Islet of Langerhans (tissue), 1 donor: ENCODE measurements at regions not wholly inside any gene's neighbourhood (a gene's known extent, or its start where the extent isn't known, plus 50 kb on each side); places are given as distances from the start of the nearest gene placed in this dataset.
"Not testable (repeated sequence)": the region's sequence is repeated elsewhere in the genome, so short reads cannot be mapped to it uniquely, and the experiment has no call there.

Experiments used
- FAIRE-seq: peaks from one replicate; lab custom pipeline; 2011; peaks lifted over from hg19 to GRCh38; lab: Jason Lieb, UNC

- FAIRE-seq, result no peak
Measured at GRCh38 chr1:238345837-238346236, 455.1 kb upstream of the ZP4 start.

DNA sequence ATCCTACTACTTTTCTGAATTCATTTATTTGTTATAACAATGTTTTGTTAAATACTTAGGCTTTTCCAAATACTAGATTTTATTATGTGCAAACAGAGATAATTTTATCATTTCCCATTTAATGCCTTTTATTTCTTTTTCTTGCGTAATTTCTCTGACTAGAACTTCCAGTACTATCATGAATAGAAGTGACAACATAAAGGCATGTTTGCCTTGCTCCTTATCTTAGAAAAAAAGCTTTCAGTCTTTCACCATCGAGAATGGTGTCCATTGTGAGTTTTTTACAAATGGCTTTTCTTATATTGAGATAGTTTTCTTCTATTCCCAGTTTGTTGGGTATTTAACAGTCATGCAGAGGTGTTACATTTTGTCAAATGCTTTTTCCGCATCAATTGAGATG, 453.1 kb upstream of the ZP4 start:
- FAIRE-seq, result peak; percentile 24

- no peak for FAIRE-seq
Measured at GRCh38 chr1:238341395-238341794, 450.7 kb upstream of the ZP4 start.

DNA sequence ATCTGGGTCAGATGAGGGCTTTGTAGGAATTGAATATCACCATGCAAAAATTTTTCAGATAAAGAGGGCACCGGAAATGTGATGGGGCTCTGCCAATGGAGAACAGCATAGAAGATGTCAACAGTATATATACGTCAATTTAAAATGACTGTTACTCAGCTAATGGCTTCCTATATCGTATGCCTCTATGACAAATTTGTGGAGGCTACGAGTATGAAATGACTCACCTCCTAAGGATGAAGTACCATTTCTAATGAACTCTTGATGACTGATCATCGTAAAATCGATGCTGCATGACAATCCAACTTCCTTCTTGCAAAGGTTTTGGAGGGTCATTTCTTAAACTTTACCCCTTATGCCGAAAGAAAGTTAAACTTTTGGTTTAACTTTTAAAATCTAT, 450.3 kb upstream of the ZP4 start:
- FAIRE-seq, result no peak

DNA sequence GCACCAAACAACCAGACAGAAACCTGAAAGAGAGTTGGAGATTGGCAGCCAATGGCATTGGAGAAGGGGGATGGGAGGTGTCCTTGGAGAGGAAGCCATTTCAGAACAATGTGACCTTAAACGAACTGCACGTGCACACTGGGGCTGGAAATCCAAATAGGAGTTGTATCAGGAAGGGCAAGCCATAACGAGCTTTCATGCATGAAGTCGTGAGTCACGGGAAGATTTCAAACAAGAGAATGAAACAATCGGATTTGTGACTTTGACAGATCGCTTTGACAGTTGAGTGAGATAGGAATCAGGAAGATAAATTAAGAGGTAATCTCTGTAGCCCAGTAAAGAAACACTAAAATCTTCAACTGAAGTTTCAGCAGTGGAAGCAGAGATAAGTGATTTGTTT, 445.8 kb upstream of the ZP4 start:
- FAIRE-seq, result no peak

GRCh38 chr1:238334170-238334569, 443.4 kb upstream of the ZP4 start:
- no peak for FAIRE-seq

DNA sequence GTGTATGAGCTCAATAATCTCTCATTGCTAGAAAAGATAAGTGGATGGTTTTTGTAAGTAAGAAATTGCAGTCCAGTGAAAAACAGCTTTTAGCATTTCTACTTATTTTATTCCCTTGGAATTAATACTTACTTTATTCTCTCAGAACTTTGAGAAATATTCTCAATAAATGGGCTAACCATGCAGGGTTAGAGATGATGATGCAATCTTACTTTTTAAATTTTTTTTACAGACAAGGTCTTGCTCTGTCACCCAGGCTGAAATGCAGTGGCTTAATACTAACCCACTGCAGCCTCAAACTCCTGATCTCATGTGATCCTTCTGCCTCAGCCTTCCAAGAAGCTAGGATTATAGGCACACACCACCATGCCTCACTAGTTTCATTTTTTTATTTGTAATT, 440.8 kb upstream of the ZP4 start:
- FAIRE-seq, result no peak

DNA sequence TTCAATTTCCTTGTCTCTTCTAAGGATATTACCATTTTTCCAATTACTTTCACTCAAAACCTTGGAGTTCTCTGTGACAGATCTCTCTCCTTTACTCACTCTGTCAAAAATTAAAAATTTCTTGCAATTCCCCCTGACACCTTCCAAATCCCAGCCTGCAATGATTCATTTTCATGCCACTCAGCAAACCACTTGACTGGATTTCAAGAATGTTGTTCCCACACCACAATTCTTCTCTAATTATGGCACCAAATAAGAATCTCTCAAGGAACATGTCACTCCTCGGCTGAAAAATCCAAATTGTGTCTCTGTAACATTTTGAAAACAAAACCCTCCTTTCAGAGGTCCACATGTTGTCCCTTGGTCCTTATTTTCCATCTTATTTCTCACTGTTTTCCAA, 438.9 kb upstream of the ZP4 start:
- FAIRE-seq, result no peak

DNA sequence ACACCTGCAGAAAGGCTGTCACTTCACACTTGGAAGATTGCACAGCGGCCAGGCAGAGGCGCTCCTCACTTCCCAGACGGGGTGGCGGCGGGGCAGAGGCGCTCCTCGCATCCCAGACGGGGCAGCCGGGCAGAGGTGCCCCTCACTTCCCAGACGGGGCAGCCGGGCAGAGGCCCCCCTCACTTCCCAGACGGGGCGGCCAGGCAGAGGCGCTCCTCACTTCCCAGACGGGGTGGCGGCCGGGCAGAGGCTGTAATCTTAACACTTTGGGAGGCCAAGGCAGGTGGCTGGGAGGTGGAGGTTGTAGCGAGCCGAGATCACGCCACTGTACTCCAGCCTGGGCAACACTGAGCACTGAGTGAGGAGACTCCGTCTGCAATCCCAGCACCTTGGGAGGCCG, 436.3 kb upstream of the ZP4 start:
- FAIRE-seq, result not testable (repeated sequence)

DNA sequence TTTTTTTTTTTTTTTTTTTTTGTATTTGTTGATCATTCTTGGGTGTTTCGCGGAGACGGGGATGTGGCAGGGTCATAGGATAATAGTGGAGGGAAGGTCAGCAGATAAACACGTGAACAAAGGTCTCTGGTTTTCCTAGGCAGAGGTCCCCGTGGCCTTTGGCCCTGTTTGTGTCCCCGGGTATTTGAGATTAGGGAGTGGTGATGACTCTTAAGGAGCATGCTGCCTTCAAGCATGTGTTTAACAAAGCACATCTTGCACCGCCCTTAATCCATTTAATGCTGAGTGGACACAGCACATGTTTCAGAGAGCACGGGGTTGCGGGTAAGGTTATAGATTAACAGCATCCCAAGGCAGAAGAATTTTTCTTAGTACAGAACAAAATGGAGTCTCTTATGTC, 435.8 kb upstream of the ZP4 start:
- FAIRE-seq, result not testable (repeated sequence)

GRCh38 chr1:238324211-238324864, 433.6 kb upstream of the ZP4 start:
- FAIRE-seq, result no peak

DNA sequence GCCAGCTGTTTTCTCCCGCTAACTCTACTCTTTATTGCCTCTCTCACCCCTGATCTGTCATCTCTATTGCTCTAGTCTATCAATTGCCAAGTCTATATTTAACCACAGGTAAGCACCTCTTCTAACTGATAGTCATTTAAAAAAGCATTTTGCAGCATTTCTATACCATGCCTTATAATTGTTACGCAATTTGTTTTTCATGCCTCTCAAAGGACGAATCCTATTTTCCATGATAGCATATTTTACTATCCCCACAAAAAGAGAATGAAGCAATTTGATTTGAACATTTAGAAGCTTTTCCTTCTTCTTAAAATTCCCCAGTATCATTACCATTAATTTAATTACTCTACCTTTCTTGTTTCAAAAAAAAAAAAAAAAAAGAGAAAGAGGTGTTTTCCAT, 432.8 kb upstream of the ZP4 start:
- no peak for FAIRE-seq

- no peak for FAIRE-seq
Measured at GRCh38 chr1:238319957-238320356, 429.2 kb upstream of the ZP4 start.

GRCh38 chr1:238318294-238319110, 427.8 kb upstream of the ZP4 start:
- FAIRE-seq, result no peak

GRCh38 chr1:238312969-238313368, 422.2 kb upstream of the ZP4 start:
- no peak for FAIRE-seq

DNA sequence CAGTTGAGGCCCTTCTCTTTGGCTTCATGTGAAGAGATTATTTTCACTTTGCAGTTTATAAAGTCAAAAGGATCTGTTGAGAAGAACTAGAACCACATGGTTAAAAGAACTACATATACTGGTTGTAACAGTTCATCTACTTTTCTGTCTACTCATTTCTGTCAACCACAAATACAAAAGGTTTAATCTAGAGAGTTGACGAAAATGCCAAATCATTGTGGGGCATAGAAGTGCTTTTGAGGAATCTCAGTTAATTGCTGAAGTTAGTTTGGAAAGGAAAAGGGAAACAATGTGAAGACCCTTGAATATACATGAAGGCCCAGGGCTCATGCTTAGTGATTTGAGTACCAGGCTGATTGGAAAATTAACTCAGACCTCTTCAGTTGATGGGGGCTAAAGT, 415.7 kb upstream of the ZP4 start:
- peak; percentile 41 for FAIRE-seq

- no peak for FAIRE-seq
Measured at GRCh38 chr1:238302646-238303045, 411.9 kb upstream of the ZP4 start.

DNA sequence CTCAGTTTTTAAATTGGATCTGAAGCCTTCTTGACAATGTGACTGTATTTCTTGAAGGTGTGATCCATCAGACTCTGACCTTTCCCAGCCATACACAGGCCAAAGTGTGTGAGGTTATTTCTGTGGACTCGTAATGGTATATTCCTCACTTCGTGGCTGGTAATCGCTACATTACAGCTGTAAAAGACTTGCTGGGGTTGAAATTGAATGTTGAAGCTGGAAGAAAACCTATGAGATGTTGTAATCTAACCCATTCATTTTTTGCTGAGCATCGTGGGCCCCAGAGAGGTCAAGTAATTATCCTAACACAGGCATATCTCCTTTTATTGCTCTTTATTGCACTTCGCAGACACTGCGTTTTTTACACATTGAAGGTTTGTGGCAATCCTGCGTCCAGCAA, 405.6 kb upstream of the ZP4 start:
- no peak for FAIRE-seq

DNA sequence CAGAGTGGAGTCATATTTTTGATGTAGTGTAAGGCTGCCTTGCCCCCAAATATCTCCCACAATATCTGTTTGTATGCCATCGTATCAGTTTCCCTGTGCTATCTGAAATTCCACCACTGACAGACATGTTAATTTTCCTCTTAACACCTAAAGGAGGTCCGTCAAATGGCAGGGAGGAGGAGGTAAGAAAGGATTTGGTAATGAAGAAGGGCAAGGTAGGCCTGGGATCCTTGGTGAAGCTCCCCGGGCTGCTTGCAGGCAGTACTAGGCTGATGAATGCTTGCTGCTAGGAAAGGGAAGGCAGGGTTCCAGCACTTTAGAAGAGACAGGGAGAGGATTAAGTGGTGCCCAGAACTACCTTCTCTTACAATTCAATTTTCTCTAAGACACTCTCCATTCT, 402.4 kb upstream of the ZP4 start:
- FAIRE-seq, result no peak

- FAIRE-seq, result no peak
Measured at GRCh38 chr1:238281418-238281817, 390.7 kb upstream of the ZP4 start.

- no peak for FAIRE-seq
Measured at GRCh38 chr1:238279694-238280380, 389.1 kb upstream of the ZP4 start.

- no peak for FAIRE-seq
Measured at GRCh38 chr1:238272145-238272544, 381.4 kb upstream of the ZP4 start.

DNA sequence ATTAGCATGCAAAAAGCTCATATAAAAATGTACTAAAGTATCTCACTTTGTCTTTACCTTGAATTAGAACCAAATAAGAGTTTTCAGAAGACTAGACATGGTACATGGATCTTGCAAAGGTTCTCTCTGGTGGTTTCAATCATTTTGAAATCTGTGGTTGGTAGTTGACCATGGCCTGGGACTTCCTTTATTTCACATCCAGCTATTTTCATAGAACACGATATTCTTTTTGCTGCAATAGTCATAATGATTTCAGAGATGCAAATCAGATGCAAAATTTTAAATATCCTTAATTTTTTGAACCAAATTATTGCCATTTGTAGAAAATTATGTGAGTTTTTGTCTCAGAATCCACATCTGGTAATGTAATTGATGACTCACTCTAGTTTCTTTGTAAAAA, 375.1 kb upstream of the ZP4 start:
- FAIRE-seq, result no peak

- no peak for FAIRE-seq
Measured at GRCh38 chr1:238264951-238265350, 374.2 kb upstream of the ZP4 start.
